Lower leg skin (tissue), 3 donors: ENCODE measurements at regions not wholly inside any gene's neighbourhood (a gene's known extent, or its start where the extent isn't known, plus 50 kb on each side); places are given as distances from the start of the nearest gene placed in this dataset.

Experiments
- POLR2A ChIP-seq, 2 donors: fragments of 450-650 bp; IDR thresholded peaks; one replicate each; pipeline ENCODE4 v1.6.1; 2016 to 2017; ENCODE audit warnings: antibody characterized with exemption in 2 of 2, mild to moderate bottlenecking in 1 of 2, moderate library complexity in 1 of 2
- TF ChIP-seq, protein P1 (sequence below), 3 donors: fragments of 450-650 bp; IDR thresholded peaks; one replicate each; pipeline ENCODE4 v1.5.1; 2016; ENCODE audit warnings: antibody characterized with exemption in 3 of 3, mild to moderate bottlenecking in 3 of 3, moderate library complexity in 2 of 3

DNA sequence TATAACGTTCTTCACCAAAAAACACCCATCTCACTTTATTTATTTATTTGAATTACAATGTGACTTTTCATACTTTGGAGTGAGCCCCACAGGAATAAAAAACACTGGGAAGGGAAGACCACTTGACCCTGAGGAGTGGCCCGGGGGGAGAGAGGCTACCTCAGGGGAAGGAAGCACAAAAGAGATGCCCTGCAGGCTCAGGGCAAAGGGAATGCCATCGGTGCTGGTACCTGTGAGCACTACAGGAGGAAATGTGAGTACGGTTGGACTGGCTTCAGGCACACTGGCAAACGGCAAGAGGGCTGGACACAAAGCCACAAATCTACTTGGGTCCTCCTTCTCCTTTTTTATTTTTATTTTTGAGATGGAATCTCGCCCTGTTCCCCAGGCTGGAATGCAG is 363.9 kb upstream of the KLF4 start:
- TF ChIP-seq, protein P1, sequence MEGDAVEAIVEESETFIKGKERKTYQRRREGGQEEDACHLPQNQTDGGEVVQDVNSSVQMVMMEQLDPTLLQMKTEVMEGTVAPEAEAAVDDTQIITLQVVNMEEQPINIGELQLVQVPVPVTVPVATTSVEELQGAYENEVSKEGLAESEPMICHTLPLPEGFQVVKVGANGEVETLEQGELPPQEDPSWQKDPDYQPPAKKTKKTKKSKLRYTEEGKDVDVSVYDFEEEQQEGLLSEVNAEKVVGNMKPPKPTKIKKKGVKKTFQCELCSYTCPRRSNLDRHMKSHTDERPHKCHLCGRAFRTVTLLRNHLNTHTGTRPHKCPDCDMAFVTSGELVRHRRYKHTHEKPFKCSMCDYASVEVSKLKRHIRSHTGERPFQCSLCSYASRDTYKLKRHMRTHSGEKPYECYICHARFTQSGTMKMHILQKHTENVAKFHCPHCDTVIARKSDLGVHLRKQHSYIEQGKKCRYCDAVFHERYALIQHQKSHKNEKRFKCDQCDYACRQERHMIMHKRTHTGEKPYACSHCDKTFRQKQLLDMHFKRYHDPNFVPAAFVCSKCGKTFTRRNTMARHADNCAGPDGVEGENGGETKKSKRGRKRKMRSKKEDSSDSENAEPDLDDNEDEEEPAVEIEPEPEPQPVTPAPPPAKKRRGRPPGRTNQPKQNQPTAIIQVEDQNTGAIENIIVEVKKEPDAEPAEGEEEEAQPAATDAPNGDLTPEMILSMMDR (IDR thresholded peaks at IDR 0.05) = no peak
- TF ChIP-seq POLR2A (IDR thresholded peaks at IDR 0.05) = no peak
